Endothelial cell of umbilical vein (primary cell): ENCODE measurements at regions not wholly inside any gene's neighbourhood (a gene's known extent, or its start where the extent isn't known, plus 50 kb on each side); places are given as distances from the start of the nearest gene placed in this dataset.

ENCODE experiments used
- BruUV-seq: library from RNA; stranded (reverse); fragments of 400-500 nt; replicated peaks from 2 replicates; lab custom pipeline; 2021; lab: Mats Ljungman, UMichigan
- CTCF ChIA-PET: fragments of 300-600, 350-600 bp; sonication (Branson Sonifier 250); formaldehyde crosslinking; loops from one replicate; lab custom pipeline; 2021; ENCODE audit warnings: antibody characterized with exemption, inconsistent platforms; lab: Charles Lee
- POLR2A ChIA-PET: fragments of 300-600, 350-600 bp; sonication (Branson Sonifier 250); formaldehyde crosslinking; loops from one replicate; lab custom pipeline; 2021; ENCODE audit warnings: antibody characterized with exemption, inconsistent platforms; lab: Charles Lee
- DNase-seq: peaks from one replicate; pipeline ENCODE4 v3.0.0-alpha.2; 2011; ENCODE audit warnings: low read depth, low spot score
- FAIRE-seq: peaks from 2 replicates; lab custom pipeline; 2011; peaks lifted over from hg19 to GRCh38; lab: Jason Lieb, UNC
- H2AFZ ChIP-seq: 2 replicates; pipeline ENCODE4 v1.6.0; 2012; ENCODE audit warnings: low read depth, low read length, control low read depth, inconsistent platforms
- H3K27ac ChIP-seq: 2 replicates; pipeline ENCODE4 v1.5.1; 2011; ENCODE audit warnings: low read depth, mild to moderate bottlenecking, control low read depth, low read length, moderate library complexity; ENCODE audit not compliant: insufficient read depth
- H3K27me3 ChIP-seq, 2 experiments: 2 replicates each; pipeline versions ENCODE4 v1.6.0 to v1.6.1; 2011; ENCODE audit warnings: low read length in 2 of 2, mixed read lengths in 1 of 2; ENCODE audit not compliant: control insufficient read depth in 2 of 2, insufficient read depth in 2 of 2
- H3K36me3 ChIP-seq, 2 experiments: 2 replicates in 1 of 2; 3 replicates in 1 of 2; pipeline ENCODE4 v1.5.1; 2011; ENCODE audit warnings: low read length in 2 of 2, mild to moderate bottlenecking in 1 of 2, moderate library complexity in 1 of 2; ENCODE audit not compliant: control insufficient read depth in 2 of 2, insufficient read depth in 2 of 2; ENCODE audit errors: extremely low read depth in 1 of 2
- H3K4me1 ChIP-seq: 3 replicates; pipeline ENCODE4 v1.5.1; 2011; ENCODE audit warnings: mild to moderate bottlenecking, low read length; ENCODE audit not compliant: control insufficient read depth, insufficient read depth; ENCODE audit errors: extremely low read depth
- H3K4me2 ChIP-seq: 2 replicates; pipeline ENCODE4 v1.6.1; 2011; ENCODE audit warnings: low read length, control low read depth, mixed read lengths; ENCODE audit not compliant: insufficient read depth
- H3K4me3 ChIP-seq, 3 experiments: fragments of 200-600 bp in 1 of 3; sonication (generic), shearing (Covaris generic) in 1 of 3; replicated peaks in 1 of 3; 2 replicates each; pipeline ENCODE4 v1.5.1; 2011 to 2016; ENCODE audit warnings: control low read depth in 3 of 3, low read length in 3 of 3, mild to moderate bottlenecking in 2 of 3, inconsistent platforms in 1 of 3, low read depth in 1 of 3, moderate library complexity in 1 of 3; ENCODE audit not compliant: insufficient read depth in 1 of 3
- H3K79me2 ChIP-seq: 2 replicates; pipeline ENCODE4 v1.6.0; 2012; ENCODE audit warnings: low read length, inconsistent platforms; ENCODE audit not compliant: control insufficient read depth, insufficient read depth
- H3K9ac ChIP-seq: replicated peaks from 2 replicates; pipeline ENCODE3; 2011; ENCODE audit warnings: low read length, control low read depth; ENCODE audit not compliant: insufficient read depth; ENCODE audit errors: extremely low read depth
- H3K9me1 ChIP-seq: replicated peaks from 3 replicates; pipeline ENCODE4 v1.6.0; 2011; ENCODE audit warnings: mild to moderate bottlenecking, low read length; ENCODE audit not compliant: control insufficient read depth, insufficient read depth; ENCODE audit errors: extremely low read depth
- H3K9me3 ChIP-seq: replicated peaks from 2 replicates; pipeline ENCODE4 v1.5.1; 2012; ENCODE audit warnings: low read length, inconsistent platforms; ENCODE audit not compliant: control insufficient read depth, insufficient read depth
- H4K20me1 ChIP-seq: replicated peaks from 2 replicates; pipeline ENCODE3; 2011; ENCODE audit warnings: mild to moderate bottlenecking, low read length; ENCODE audit not compliant: control insufficient read depth, insufficient read depth; ENCODE audit errors: extremely low read depth
- EZH2 ChIP-seq: IDR thresholded peaks from 2 replicates; pipeline ENCODE4 v1.6.1; 2012; ENCODE audit warnings: borderline replicate concordance, low read depth, mild to moderate bottlenecking, moderate library complexity, low read length, inconsistent platforms; ENCODE audit not compliant: severe bottlenecking
- FOS ChIP-seq: IDR thresholded peaks from 2 replicates; pipeline ENCODE4 v1.6.1; 2011; ENCODE audit warnings: mild to moderate bottlenecking, low read length, moderate library complexity, borderline replicate concordance; ENCODE audit not compliant: insufficient read depth
- GATA2 ChIP-seq: IDR thresholded peaks from 2 replicates; pipeline ENCODE4 v1.7.0; 2011; ENCODE audit warnings: low read depth, mild to moderate bottlenecking, moderate library complexity, mixed read lengths, low read length; ENCODE audit not compliant: insufficient read length, insufficient read depth
- JUN ChIP-seq: IDR thresholded peaks from 2 replicates; pipeline ENCODE4 v1.6.1; 2011; ENCODE audit warnings: borderline replicate concordance, low read depth; ENCODE audit not compliant: insufficient read length, insufficient read depth
- MYC ChIP-seq: IDR thresholded peaks from one replicate; pipeline ENCODE4 v1.6.1; 2011; ENCODE audit warnings: mild to moderate bottlenecking, low read depth, low read length
- POLR2A ChIP-seq: IDR thresholded peaks from 2 replicates; pipeline ENCODE4 v1.6.1; 2012; ENCODE audit warnings: low read depth, mild to moderate bottlenecking, control low read depth, low read length
- POLR2AphosphoS5 ChIP-seq: IDR thresholded peaks from 2 replicates; pipeline ENCODE4 v1.6.1; 2012; ENCODE audit warnings: low read depth, mild to moderate bottlenecking, control low read depth, low read length, moderate library complexity; ENCODE audit not compliant: insufficient read depth
- dilution Hi-C: fragments of 300-500 bp; cut with MboI; formaldehyde crosslinking; loops from one replicate; pipeline ENCODE4 v1.15.0; 2019; ENCODE audit warnings: low sequenced_read_pairs; ENCODE audit not compliant: extremely low pct_ligation_motif_present
- intact Hi-C: fragments of 100-400 bp; cut with micrococcal nuclease; formaldehyde crosslinking; loops from one replicate; pipeline ENCODE4 v1.10.0; 2022
- TF ChIP-seq, protein P1 (sequence below): IDR thresholded peaks from 2 replicates; pipeline ENCODE4 v1.6.1; 2011; ENCODE audit not compliant: insufficient read depth, insufficient read length
- TF ChIP-seq, protein P2 (sequence below), 2 donors: IDR thresholded peaks; 1 replicate in 1 of 2; 2 replicates in 1 of 2; pipeline ENCODE4 v1.5.1; 2011; ENCODE audit warnings: low read length in 2 of 2, mild to moderate bottlenecking in 2 of 2, moderate library complexity in 2 of 2, control low read depth in 1 of 2, inconsistent platforms in 1 of 2, low read depth in 1 of 2; ENCODE audit not compliant: insufficient read depth in 1 of 2; ENCODE audit errors: extremely low read depth in 1 of 2

DNA sequence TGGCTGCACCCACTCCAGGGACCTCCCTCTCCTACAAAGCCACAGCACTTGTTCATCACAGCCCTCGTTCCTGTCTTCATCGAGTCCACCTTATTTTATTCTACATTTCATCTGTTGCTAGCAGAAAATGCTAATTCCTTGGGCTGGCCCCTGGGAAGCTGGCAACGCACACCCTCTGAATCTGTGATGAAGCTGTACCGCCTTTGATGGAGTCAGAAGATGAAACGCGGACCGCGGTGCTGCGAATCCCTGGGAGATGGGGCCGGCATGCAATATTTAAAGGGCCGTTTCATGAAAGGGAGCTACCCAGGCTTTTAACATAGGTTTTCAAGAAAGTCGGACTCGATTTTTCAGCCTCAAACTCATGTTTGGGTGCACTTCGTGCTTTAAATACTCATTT is 88.5 kb downstream of the NPTX2 start:
- no peaks in the 10 kb centered on the region for H3K79me2 ChIP-seq
- no peaks in the 10 kb centered on the region for H3K9me1 ChIP-seq
- H3K4me3 ChIP-seq, result no peak overlapping the region
- no peaks in the 10 kb centered on the region for H3K36me3 ChIP-seq
- no peaks in the 10 kb centered on the region for H3K27me3 ChIP-seq
- H4K20me1 ChIP-seq, result no peaks in the 10 kb centered on the region
- no peak for FAIRE-seq
- no TSS peak for BruUV-seq
- no peak overlapping the region for H3K9ac ChIP-seq
- H3K9me3 ChIP-seq, result no peaks in the 10 kb centered on the region
- dilution Hi-C loops (no loop called here), intact Hi-C loops (no loop called here)
- TF ChIP-seq POLR2A, result no peak
- TF ChIP-seq, protein P1, sequence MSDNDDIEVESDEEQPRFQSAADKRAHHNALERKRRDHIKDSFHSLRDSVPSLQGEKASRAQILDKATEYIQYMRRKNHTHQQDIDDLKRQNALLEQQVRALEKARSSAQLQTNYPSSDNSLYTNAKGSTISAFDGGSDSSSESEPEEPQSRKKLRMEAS, result no peak
- TF ChIP-seq EZH2, result no peak
- no peak for TF ChIP-seq JUN
- TF ChIP-seq FOS, result no peak
- TF ChIP-seq POLR2AphosphoS5, result no peak
- TF ChIP-seq, protein P2, sequence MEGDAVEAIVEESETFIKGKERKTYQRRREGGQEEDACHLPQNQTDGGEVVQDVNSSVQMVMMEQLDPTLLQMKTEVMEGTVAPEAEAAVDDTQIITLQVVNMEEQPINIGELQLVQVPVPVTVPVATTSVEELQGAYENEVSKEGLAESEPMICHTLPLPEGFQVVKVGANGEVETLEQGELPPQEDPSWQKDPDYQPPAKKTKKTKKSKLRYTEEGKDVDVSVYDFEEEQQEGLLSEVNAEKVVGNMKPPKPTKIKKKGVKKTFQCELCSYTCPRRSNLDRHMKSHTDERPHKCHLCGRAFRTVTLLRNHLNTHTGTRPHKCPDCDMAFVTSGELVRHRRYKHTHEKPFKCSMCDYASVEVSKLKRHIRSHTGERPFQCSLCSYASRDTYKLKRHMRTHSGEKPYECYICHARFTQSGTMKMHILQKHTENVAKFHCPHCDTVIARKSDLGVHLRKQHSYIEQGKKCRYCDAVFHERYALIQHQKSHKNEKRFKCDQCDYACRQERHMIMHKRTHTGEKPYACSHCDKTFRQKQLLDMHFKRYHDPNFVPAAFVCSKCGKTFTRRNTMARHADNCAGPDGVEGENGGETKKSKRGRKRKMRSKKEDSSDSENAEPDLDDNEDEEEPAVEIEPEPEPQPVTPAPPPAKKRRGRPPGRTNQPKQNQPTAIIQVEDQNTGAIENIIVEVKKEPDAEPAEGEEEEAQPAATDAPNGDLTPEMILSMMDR (IDR thresholded peaks at IDR 0.05; ENCODE audit: extremely low read depth in 1 of 2, insufficient read depth in 1 of 2, low read depth in 1 of 2, low read length in 2 of 2), result no peak
- no peak for TF ChIP-seq GATA2
- TF ChIP-seq MYC, result no peak
- no peak overlapping the region for H3K27ac ChIP-seq
- H3K4me1 ChIP-seq, result no peaks in the 10 kb centered on the region
- DNase-seq, result no peak
- no peak overlapping the region for H2AFZ ChIP-seq
- no peak overlapping the region for H3K4me2 ChIP-seq
- POLR2A ChIA-PET, result no interaction called here
- CTCF ChIA-PET, result interaction anchor here (0.6 kb wide), 1 partner anchor 136 kb away, joined by 3 read pairs; no protein-coding TSS in a partner anchor
